PFSK-1 (cell line): ENCODE measurements at regions not wholly inside any gene's neighbourhood (a gene's known extent, or its start where the extent isn't known, plus 50 kb on each side); places are given as distances from the start of the nearest gene placed in this dataset.

Experiments used
- FOXP2 ChIP-seq: optimal IDR thresholded peaks from 2 replicates; pipeline ENCODE3; 2011; ENCODE audit warnings: borderline replicate concordance, control low read depth, inconsistent platforms; ENCODE audit not compliant: insufficient read depth; ENCODE audit errors: extremely low read length, extremely low read depth
- POLR2AphosphoS5 ChIP-seq: IDR thresholded peaks from 2 replicates; pipeline ENCODE4 v1.6.1; 2012; ENCODE audit warnings: low read depth, mild to moderate bottlenecking, control low read depth, low read length, moderate library complexity
- REST ChIP-seq, 2 experiments: IDR thresholded peaks; 2 replicates each; pipeline versions ENCODE4 v1.6.1 to v1.8.0; 2011 to 2012; ENCODE audit warnings: low read depth in 2 of 2, low read length in 2 of 2, control low read depth in 1 of 2, inconsistent platforms in 1 of 2, mild to moderate bottlenecking in 1 of 2, moderate library complexity in 1 of 2; ENCODE audit not compliant: insufficient read depth in 1 of 2
- SIN3A ChIP-seq: IDR thresholded peaks from 2 replicates; pipeline ENCODE4 v1.6.1; 2012; ENCODE audit warnings: mild to moderate bottlenecking, low read length, moderate library complexity, borderline replicate concordance; ENCODE audit not compliant: insufficient read depth
- TAF1 ChIP-seq: IDR thresholded peaks from 2 replicates; pipeline ENCODE4 v1.6.1; 2012; ENCODE audit warnings: low read length, control low read depth, borderline replicate concordance; ENCODE audit not compliant: insufficient read depth

- no peak for TF ChIP-seq SIN3A
- no peak for TF ChIP-seq POLR2AphosphoS5
- TF ChIP-seq REST (IDR thresholded peaks at IDR 0.05; ENCODE audit: insufficient read depth in 1 of 2, low read depth in 2 of 2, low read length in 2 of 2) = no peak
- no peak for TF ChIP-seq TAF1
- no peak for TF ChIP-seq FOXP2
These were observed 89.3 kb upstream of the C2CD4B start for GRCh38 chr15:62254137-62254934.

GRCh38 chr15:62257996-62258521, 93.0 kb upstream of the C2CD4B start:
- no peak for TF ChIP-seq FOXP2
- no peak for TF ChIP-seq POLR2AphosphoS5
- no peak for TF ChIP-seq REST (IDR thresholded peaks at IDR 0.05; ENCODE audit: insufficient read depth in 1 of 2, low read depth in 2 of 2, low read length in 2 of 2)
- TF ChIP-seq TAF1 = no peak
- no peak for TF ChIP-seq SIN3A

GRCh38 chr15:62262305-62262941, 97.3 kb upstream of the C2CD4B start:
- TF ChIP-seq SIN3A (no peak), POLR2AphosphoS5 (no peak), TAF1 (no peak), REST (IDR thresholded peaks at IDR 0.05; ENCODE audit: insufficient read depth in 1 of 2, low read depth in 2 of 2, low read length in 2 of 2) (no peak), FOXP2 (no peak)

- no peak for TF ChIP-seq SIN3A
- TF ChIP-seq REST (IDR thresholded peaks at IDR 0.05; ENCODE audit: insufficient read depth in 1 of 2, low read depth in 2 of 2, low read length in 2 of 2) = no peak
- TF ChIP-seq TAF1 = no peak
- TF ChIP-seq POLR2AphosphoS5 = no peak
- TF ChIP-seq FOXP2 = no peak
These were observed 99.1 kb upstream of the C2CD4B start for GRCh38 chr15:62264196-62264595.
